ENCODE measurements at regions not wholly inside any gene's neighbourhood (a gene's known extent, or its start where the extent isn't known, plus 50 kb on each side); places are given as distances from the start of the nearest gene placed in this dataset.

- TF ChIP-seq SNAI2 (CRISPR knock-in tag; IDR thresholded peaks at IDR 0.05) (no peak), ESRRG (CRISPR knock-in tag; IDR thresholded peaks at IDR 0.05) (no peak), ISL1 (CRISPR knock-in tag; IDR thresholded peaks at IDR 0.05) (no peak; the same call in 1 of the 2 replicates), RARB (CRISPR knock-in tag; IDR thresholded peaks at IDR 0.05) (no peak)
- TF ChIP-seq, protein P1, sequence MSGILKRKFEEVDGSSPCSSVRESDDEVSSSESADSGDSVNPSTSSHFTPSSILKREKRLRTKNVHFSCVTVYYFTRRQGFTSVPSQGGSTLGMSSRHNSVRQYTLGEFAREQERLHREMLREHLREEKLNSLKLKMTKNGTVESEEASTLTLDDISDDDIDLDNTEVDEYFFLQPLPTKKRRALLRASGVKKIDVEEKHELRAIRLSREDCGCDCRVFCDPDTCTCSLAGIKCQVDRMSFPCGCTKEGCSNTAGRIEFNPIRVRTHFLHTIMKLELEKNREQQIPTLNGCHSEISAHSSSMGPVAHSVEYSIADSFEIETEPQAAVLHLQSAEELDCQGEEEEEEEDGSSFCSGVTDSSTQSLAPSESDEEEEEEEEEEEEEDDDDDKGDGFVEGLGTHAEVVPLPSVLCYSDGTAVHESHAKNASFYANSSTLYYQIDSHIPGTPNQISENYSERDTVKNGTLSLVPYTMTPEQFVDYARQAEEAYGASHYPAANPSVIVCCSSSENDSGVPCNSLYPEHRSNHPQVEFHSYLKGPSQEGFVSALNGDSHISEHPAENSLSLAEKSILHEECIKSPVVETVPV (CRISPR knock-in tag; IDR thresholded peaks at IDR 0.05): no peak
- TF ChIP-seq, protein P2, sequence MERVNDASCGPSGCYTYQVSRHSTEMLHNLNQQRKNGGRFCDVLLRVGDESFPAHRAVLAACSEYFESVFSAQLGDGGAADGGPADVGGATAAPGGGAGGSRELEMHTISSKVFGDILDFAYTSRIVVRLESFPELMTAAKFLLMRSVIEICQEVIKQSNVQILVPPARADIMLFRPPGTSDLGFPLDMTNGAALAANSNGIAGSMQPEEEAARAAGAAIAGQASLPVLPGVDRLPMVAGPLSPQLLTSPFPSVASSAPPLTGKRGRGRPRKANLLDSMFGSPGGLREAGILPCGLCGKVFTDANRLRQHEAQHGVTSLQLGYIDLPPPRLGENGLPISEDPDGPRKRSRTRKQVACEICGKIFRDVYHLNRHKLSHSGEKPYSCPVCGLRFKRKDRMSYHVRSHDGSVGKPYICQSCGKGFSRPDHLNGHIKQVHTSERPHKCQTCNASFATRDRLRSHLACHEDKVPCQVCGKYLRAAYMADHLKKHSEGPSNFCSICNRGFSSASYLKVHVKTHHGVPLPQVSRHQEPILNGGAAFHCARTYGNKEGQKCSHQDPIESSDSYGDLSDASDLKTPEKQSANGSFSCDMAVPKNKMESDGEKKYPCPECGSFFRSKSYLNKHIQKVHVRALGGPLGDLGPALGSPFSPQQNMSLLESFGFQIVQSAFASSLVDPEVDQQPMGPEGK (CRISPR knock-in tag; IDR thresholded peaks at IDR 0.05; ENCODE audit: borderline replicate concordance): no peak
- TF ChIP-seq, protein P3, sequence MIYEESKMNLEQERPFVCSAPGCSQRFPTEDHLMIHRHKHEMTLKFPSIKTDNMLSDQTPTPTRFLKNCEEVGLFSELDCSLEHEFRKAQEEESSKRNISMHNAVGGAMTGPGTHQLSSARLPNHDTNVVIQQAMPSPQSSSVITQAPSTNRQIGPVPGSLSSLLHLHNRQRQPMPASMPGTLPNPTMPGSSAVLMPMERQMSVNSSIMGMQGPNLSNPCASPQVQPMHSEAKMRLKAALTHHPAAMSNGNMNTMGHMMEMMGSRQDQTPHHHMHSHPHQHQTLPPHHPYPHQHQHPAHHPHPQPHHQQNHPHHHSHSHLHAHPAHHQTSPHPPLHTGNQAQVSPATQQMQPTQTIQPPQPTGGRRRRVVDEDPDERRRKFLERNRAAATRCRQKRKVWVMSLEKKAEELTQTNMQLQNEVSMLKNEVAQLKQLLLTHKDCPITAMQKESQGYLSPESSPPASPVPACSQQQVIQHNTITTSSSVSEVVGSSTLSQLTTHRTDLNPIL (CRISPR knock-in tag; IDR thresholded peaks at IDR 0.05; ENCODE audit: low read depth): no peak
These were observed 158.1 kb downstream of the IRS2 start for GRCh38 chr13:109628251-109628699.
